ENCODE measurements at regions not wholly inside any gene's neighbourhood (a gene's known extent, or its start where the extent isn't known, plus 50 kb on each side); places are given as distances from the start of the nearest gene placed in this dataset.

GRCh38 chr1:80806431-80806830, 994.3 kb upstream of the ADGRL2 start:
- no peak overlapping the region for H3K27ac Mint-ChIP-seq
- no peaks in the 10 kb centered on the region for H3K9me3 Mint-ChIP-seq (ENCODE audit: low read depth)
- H3K27me3 Mint-ChIP-seq: no peaks in the 10 kb centered on the region
- no peaks in the 10 kb centered on the region for H3K4me1 Mint-ChIP-seq (ENCODE audit: low read depth)
- no peak for TF ChIP-seq CTCF (IDR thresholded peaks at IDR 0.05; ENCODE audit: unreplicated experiment)
- no peak for DNase-seq (ENCODE audit: low spot score, unreplicated experiment)
- no peak overlapping the region for H3K4me3 Mint-ChIP-seq (ENCODE audit: low read depth)
- no peaks in the 10 kb centered on the region for H3K36me3 Mint-ChIP-seq (ENCODE audit: insufficient read depth)

GRCh38 chr1:80801695-80802094, 999.0 kb upstream of the ADGRL2 start:
- TF ChIP-seq CTCF (IDR thresholded peaks at IDR 0.05; ENCODE audit: unreplicated experiment): no peak
- Mint-ChIP-seq H3K27ac (no peak overlapping the region), H3K36me3 (ENCODE audit: insufficient read depth) (no peaks in the 10 kb centered on the region), H3K4me1 (ENCODE audit: low read depth) (peaks cover 3% of the 10 kb centered on the region), H3K9me3 (ENCODE audit: low read depth) (peaks cover 7% of the 10 kb centered on the region), H3K4me3 (ENCODE audit: low read depth) (no peak overlapping the region), H3K27me3 (no peaks in the 10 kb centered on the region)
- no peak for DNase-seq (ENCODE audit: low spot score, unreplicated experiment)

- H3K27ac Mint-ChIP-seq: no peak overlapping the region
- TF ChIP-seq CTCF (IDR thresholded peaks at IDR 0.05; ENCODE audit: unreplicated experiment): no peak
- no peaks in the 10 kb centered on the region for H3K27me3 Mint-ChIP-seq
- no peaks in the 10 kb centered on the region for H3K36me3 Mint-ChIP-seq (ENCODE audit: insufficient read depth)
- no peak for DNase-seq (ENCODE audit: low spot score, unreplicated experiment)
- peaks cover 7% of the 10 kb centered on the region for H3K9me3 Mint-ChIP-seq (ENCODE audit: low read depth)
- H3K4me3 Mint-ChIP-seq (ENCODE audit: low read depth): no peak overlapping the region
- H3K4me1 Mint-ChIP-seq (ENCODE audit: low read depth): peaks cover 3% of the 10 kb centered on the region
Measured at GRCh38 chr1:80799457-80799856, 1001.3 kb upstream of the ADGRL2 start.

- no peak for DNase-seq (ENCODE audit: low spot score, unreplicated experiment)
- Mint-ChIP-seq H3K9me3 (ENCODE audit: low read depth) (peaks cover 12% of the 10 kb centered on the region), H3K4me3 (ENCODE audit: low read depth) (no peak overlapping the region), H3K27ac (no peak overlapping the region), H3K27me3 (no peaks in the 10 kb centered on the region), H3K36me3 (ENCODE audit: insufficient read depth) (no peaks in the 10 kb centered on the region), H3K4me1 (ENCODE audit: low read depth) (peaks cover 21% of the 10 kb centered on the region)
- TF ChIP-seq CTCF (IDR thresholded peaks at IDR 0.05; ENCODE audit: unreplicated experiment): no peak
Measured at GRCh38 chr1:80779275-80779674, 1021.5 kb upstream of the ADGRL2 start.

- Mint-ChIP-seq H3K27me3 (no peaks in the 10 kb centered on the region), H3K4me3 (ENCODE audit: low read depth) (no peak overlapping the region), H3K36me3 (ENCODE audit: insufficient read depth) (no peaks in the 10 kb centered on the region), H3K9me3 (ENCODE audit: low read depth) (peaks cover 12% of the 10 kb centered on the region), H3K4me1 (ENCODE audit: low read depth) (peaks cover 21% of the 10 kb centered on the region), H3K27ac (no peak overlapping the region)
- TF ChIP-seq CTCF (IDR thresholded peaks at IDR 0.05; ENCODE audit: unreplicated experiment): no peak
- DNase-seq (ENCODE audit: low spot score, unreplicated experiment): no peak
Measured at GRCh38 chr1:80778094-80778840, 1022.5 kb upstream of the ADGRL2 start.
